Activated B cell treated with CpG ODN at 0.5 μM for 24 hours (primary cell): ENCODE measurements at regions not wholly inside any gene's neighbourhood (a gene's known extent, or its start where the extent isn't known, plus 50 kb on each side); places are given as distances from the start of the nearest gene placed in this dataset.

Experiments used
- ATAC-seq: fragments of 200-7000 bp; cut with Tn5 transposase; one replicate; pipeline ENCODE4 v1.10.0; 2021; ENCODE audit warnings: low read depth, mild to moderate bottlenecking, moderate library complexity
- CTCF ChIA-PET: fragments of 350-600 bp; sonication (Branson Sonifier 250); formaldehyde crosslinking; loops from one replicate; lab custom pipeline; 2021; ENCODE audit warnings: antibody characterized with exemption; lab: Charles Lee
- POLR2A ChIA-PET: fragments of 350-600 bp; sonication (Branson Sonifier 250); formaldehyde crosslinking; loops from one replicate; lab custom pipeline; 2021; ENCODE audit warnings: antibody characterized with exemption; lab: Charles Lee
- DNase-seq: peaks from one replicate; pipeline ENCODE4 v3.0.0; 2022
- H3K27ac Mint-ChIP-seq: one replicate; pipeline ENCODE4 v1.8.0; 2020; ENCODE audit warnings: mixed read lengths
- H3K27me3 Mint-ChIP-seq: one replicate; pipeline ENCODE4 v1.8.0; 2021; ENCODE audit warnings: mixed read lengths
- H3K36me3 Mint-ChIP-seq: one replicate; pipeline ENCODE4 v1.8.0; 2021; ENCODE audit warnings: low read depth, mixed read lengths
- H3K4me1 Mint-ChIP-seq: one replicate; pipeline ENCODE4 v1.8.0; 2021; ENCODE audit warnings: mixed read lengths
- H3K4me3 Mint-ChIP-seq: one replicate; pipeline ENCODE4 v1.8.0; 2020; ENCODE audit warnings: mild to moderate bottlenecking, mixed read lengths
- H3K9me3 Mint-ChIP-seq: one replicate; pipeline ENCODE4 v1.8.0; 2020; ENCODE audit warnings: mixed read lengths
- intact Hi-C: fragments of 100-400 bp; cut with micrococcal nuclease; formaldehyde crosslinking; loops from one replicate; pipeline ENCODE4 v1.15.1; 2024
- TF ChIP-seq, protein P1 (sequence below): fragments of 200-600 bp; IDR thresholded peaks from one replicate; pipeline ENCODE4 v1.8.0; 2022; ENCODE audit warnings: antibody characterized with exemption, mild to moderate bottlenecking

DNA sequence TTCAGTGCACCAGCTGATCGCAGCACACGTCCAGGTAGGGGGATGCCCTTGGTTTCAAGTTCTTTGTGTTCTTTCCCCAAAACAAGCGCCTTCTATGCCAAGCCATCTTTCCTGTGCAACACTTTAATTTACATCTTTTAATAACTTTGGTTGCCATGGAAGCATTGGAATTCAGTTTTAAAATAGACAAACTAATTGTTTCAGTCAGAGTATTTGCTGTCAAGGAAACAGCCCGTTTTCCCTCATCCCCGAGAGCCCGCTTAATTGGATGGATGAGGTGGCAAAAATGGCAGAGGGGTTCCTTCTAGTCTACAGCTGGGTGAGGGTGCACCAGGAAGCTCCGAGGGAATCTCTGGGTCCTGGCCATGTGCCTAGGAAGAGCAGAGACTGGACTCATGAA is 793.7 kb upstream of the EEF2KMT start:
- intact Hi-C loops, result no loop called here
- peaks cover 5% of the 10 kb centered on the region for H3K9me3 Mint-ChIP-seq
- CTCF ChIA-PET, result no interaction called here
- H3K27me3 Mint-ChIP-seq, result no peaks in the 10 kb centered on the region
- ATAC-seq (no peak), DNase-seq (no peak)
- no peak overlapping the region for H3K4me3 Mint-ChIP-seq
- no peaks in the 10 kb centered on the region for H3K36me3 Mint-ChIP-seq
- TF ChIP-seq, protein P1, sequence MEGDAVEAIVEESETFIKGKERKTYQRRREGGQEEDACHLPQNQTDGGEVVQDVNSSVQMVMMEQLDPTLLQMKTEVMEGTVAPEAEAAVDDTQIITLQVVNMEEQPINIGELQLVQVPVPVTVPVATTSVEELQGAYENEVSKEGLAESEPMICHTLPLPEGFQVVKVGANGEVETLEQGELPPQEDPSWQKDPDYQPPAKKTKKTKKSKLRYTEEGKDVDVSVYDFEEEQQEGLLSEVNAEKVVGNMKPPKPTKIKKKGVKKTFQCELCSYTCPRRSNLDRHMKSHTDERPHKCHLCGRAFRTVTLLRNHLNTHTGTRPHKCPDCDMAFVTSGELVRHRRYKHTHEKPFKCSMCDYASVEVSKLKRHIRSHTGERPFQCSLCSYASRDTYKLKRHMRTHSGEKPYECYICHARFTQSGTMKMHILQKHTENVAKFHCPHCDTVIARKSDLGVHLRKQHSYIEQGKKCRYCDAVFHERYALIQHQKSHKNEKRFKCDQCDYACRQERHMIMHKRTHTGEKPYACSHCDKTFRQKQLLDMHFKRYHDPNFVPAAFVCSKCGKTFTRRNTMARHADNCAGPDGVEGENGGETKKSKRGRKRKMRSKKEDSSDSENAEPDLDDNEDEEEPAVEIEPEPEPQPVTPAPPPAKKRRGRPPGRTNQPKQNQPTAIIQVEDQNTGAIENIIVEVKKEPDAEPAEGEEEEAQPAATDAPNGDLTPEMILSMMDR, result no peak
- H3K27ac Mint-ChIP-seq, result no peak overlapping the region
- H3K4me1 Mint-ChIP-seq, result no peaks in the 10 kb centered on the region
- POLR2A ChIA-PET, result no interaction called here

DNA sequence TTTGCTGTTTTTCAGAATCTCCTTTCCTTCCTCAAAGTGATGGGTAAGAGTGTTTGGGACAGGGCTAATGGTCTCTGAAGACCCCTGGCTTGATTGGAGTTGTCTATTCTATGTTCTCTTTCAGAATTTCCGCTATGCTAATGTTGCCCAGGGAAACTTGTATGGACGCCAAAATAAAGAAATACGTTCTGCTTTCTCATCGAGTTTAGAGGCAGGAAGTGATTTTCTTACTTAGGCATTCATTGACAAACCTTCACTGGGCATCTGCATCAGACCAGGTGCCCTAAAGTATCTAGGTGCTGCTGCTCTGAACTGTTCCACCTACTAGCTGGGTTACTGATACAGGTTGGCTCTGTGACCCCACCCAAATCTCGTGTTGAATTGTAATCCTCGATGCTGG is 787.9 kb upstream of the EEF2KMT start:
- ChIA-PET CTCF (no interaction called here), POLR2A (no interaction called here)
- TF ChIP-seq, protein P1, result no peak
- Mint-ChIP-seq H3K9me3 (peaks cover 3% of the 10 kb centered on the region), H3K4me3 (no peak overlapping the region), H3K27me3 (no peaks in the 10 kb centered on the region), H3K4me1 (no peaks in the 10 kb centered on the region), H3K36me3 (no peaks in the 10 kb centered on the region), H3K27ac (no peak overlapping the region)
- no peak for DNase-seq
- ATAC-seq, result no peak
- intact Hi-C loops, result no loop called here

- no peaks in the 10 kb centered on the region for H3K4me1 Mint-ChIP-seq
- POLR2A ChIA-PET, result no interaction called here
- CTCF ChIA-PET, result no interaction called here
These were observed 787.4 kb upstream of the EEF2KMT start for GRCh38 chr16:5884996-5885395.

DNA sequence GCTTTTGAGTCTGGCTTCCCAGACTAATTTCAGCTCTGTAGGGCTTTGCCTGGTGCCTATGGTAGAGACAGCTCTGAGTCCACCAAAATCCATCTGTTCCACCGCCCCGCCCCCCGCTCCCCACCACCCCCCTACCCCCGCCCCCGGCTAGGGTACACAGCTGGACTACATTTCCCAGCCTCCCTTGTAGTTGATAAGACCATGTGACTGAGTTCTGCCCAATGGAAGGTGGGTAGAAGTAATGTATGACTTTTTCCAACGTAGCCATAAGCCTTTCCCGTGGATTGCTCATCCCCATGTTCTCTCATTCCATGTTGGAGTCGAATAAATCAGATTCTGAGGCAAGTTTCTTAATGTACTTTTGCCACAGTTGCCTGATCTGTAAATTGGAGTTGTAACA is 786.7 kb upstream of the EEF2KMT start:
- DNase-seq (no peak), ATAC-seq (no peak)

More at GRCh38 chr16:5884996-5885395, 787.4 kb upstream of the EEF2KMT start:
- TF ChIP-seq, protein P1, result no peak
- H3K36me3 Mint-ChIP-seq, result no peaks in the 10 kb centered on the region
- H3K4me3 Mint-ChIP-seq, result no peak overlapping the region
- intact Hi-C loops, result no loop called here
- no peak overlapping the region for H3K27ac Mint-ChIP-seq
- ATAC-seq (no peak), DNase-seq (no peak)
- H3K27me3 Mint-ChIP-seq, result no peaks in the 10 kb centered on the region
- peaks cover 3% of the 10 kb centered on the region for H3K9me3 Mint-ChIP-seq

DNA sequence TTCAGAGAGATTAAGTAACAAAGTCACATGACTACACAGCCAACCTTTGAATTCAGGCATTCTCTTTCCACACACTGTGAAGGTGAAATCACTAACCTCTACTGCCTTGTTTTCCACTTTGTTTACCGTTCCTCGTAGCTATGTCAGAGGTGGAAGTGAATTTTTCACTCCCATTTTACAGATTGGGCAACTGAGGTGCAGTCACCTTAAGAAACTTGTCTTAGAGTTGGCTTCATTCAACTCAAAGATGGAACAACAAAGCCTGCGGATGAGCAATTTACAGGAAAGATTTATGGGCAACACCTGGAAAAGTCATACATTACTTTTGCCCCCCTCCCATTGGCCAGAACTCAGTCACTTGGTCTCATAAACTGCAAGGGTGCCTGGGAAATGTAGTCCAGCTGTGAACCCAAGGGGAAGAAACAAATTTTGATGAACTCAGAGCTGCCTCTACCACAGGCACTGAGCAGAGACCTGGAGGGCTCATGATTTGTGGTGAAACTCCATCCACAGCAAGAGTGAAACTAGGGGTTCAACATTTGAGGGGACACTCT is 784.6 kb upstream of the EEF2KMT start:
- H3K4me1 Mint-ChIP-seq, result no peaks in the 10 kb centered on the region
- no peak overlapping the region for H3K27ac Mint-ChIP-seq
- ChIA-PET CTCF (no interaction called here), POLR2A (no interaction called here)
- TF ChIP-seq, protein P1, result no peak
- DNase-seq (no peak), ATAC-seq (no peak)
- no peak overlapping the region for H3K4me3 Mint-ChIP-seq
- no peaks in the 10 kb centered on the region for H3K27me3 Mint-ChIP-seq
- intact Hi-C loops, result no loop called here
- H3K9me3 Mint-ChIP-seq, result peaks cover 2% of the 10 kb centered on the region
- H3K36me3 Mint-ChIP-seq, result no peaks in the 10 kb centered on the region

More for the DNA sequence above, 786.7 kb upstream of the EEF2KMT start:
- intact Hi-C loops, result no loop called here
- ChIA-PET CTCF (no interaction called here), POLR2A (no interaction called here)
- Mint-ChIP-seq H3K27ac (no peak overlapping the region), H3K27me3 (no peaks in the 10 kb centered on the region), H3K4me3 (no peak overlapping the region), H3K36me3 (no peaks in the 10 kb centered on the region), H3K9me3 (peaks cover 3% of the 10 kb centered on the region), H3K4me1 (no peaks in the 10 kb centered on the region)
- TF ChIP-seq, protein P1, result no peak
